CD4-positive, alpha-beta T cell (primary cell): ENCODE measurements at regions not wholly inside any gene's neighbourhood (a gene's known extent, or its start where the extent isn't known, plus 50 kb on each side); places are given as distances from the start of the nearest gene placed in this dataset.
"Not testable (repeated sequence)": the region's sequence is repeated elsewhere in the genome, so short reads cannot be mapped to it uniquely, and the experiment has no call there.

Source experiments
- ATAC-seq: fragments of 200-7000 bp; cut with Tn5 transposase; one replicate; pipeline ENCODE4 v1.10.0; 2022; ENCODE audit warnings: mild to moderate bottlenecking; ENCODE audit not compliant: poor library complexity
- CTCF ChIA-PET: fragments of 350-600 bp; sonication (Branson Sonifier 250); formaldehyde crosslinking; loops from one replicate; lab custom pipeline; 2021; ENCODE audit warnings: antibody characterized with exemption, inconsistent platforms; lab: Charles Lee
- POLR2A ChIA-PET: fragments of 350-600 bp; sonication (Branson Sonifier 250); formaldehyde crosslinking; loops from one replicate; lab custom pipeline; 2021; ENCODE audit warnings: antibody characterized with exemption, inconsistent platforms; lab: Charles Lee
- DNase-seq, 14 experiments: peaks; one replicate each; pipeline ENCODE4 v3.0.0-alpha.2; 2013 to 2020; ENCODE audit warnings: mixed read lengths in 2 of 14
- H3K27ac ChIP-seq, 2 donors: one replicate each; pipeline versions ENCODE4 v1.5.1 to v1.7.0; 2013; ENCODE audit warnings: low read length in 2 of 2, low read depth in 1 of 2, mild to moderate bottlenecking in 1 of 2
- H3K27me3 ChIP-seq, 2 experiments: 1 replicate in 1 of 2; 2 replicates in 1 of 2; pipeline versions ENCODE4 v1.6.1 to v1.7.0; 2013; ENCODE audit warnings: low read length in 2 of 2, control low read depth in 1 of 2, mild to moderate bottlenecking in 1 of 2, moderate library complexity in 1 of 2; ENCODE audit not compliant: insufficient read depth in 2 of 2, control insufficient read depth in 1 of 2
- H3K36me3 ChIP-seq: one replicate; pipeline ENCODE4 v1.6.1; 2013; ENCODE audit warnings: low read length, control low read depth; ENCODE audit not compliant: insufficient read depth
- H3K4me1 ChIP-seq: one replicate; pipeline ENCODE4 v1.6.1; 2013; ENCODE audit warnings: low read length, control low read depth; ENCODE audit not compliant: insufficient read depth
- H3K4me3 ChIP-seq: one replicate; pipeline ENCODE4 v1.5.1; 2013; ENCODE audit warnings: mild to moderate bottlenecking, low read length, moderate library complexity
- H3K9me3 ChIP-seq, 2 experiments: 1 replicate in 1 of 2; 2 replicates in 1 of 2; pipeline versions ENCODE4 v1.6.1 to v1.7.0; 2013; ENCODE audit warnings: low read length in 2 of 2, mild to moderate bottlenecking in 2 of 2, control low read depth in 1 of 2, moderate library complexity in 1 of 2; ENCODE audit not compliant: control insufficient read depth in 1 of 2, insufficient read depth in 1 of 2
- H3K27ac Mint-ChIP-seq: one replicate; pipeline ENCODE4 v1.8.0; 2020; ENCODE audit warnings: mixed read lengths
- H3K27me3 Mint-ChIP-seq: one replicate; pipeline ENCODE4 v1.8.0; 2021; ENCODE audit warnings: mixed read lengths
- H3K36me3 Mint-ChIP-seq: one replicate; pipeline ENCODE4 v1.8.0; 2021; ENCODE audit warnings: low read depth, mixed read lengths
- H3K4me1 Mint-ChIP-seq: one replicate; pipeline ENCODE4 v1.8.0; 2021; ENCODE audit warnings: low read depth, mixed read lengths
- H3K4me3 Mint-ChIP-seq: one replicate; pipeline ENCODE4 v1.8.0; 2020; ENCODE audit warnings: mild to moderate bottlenecking, mixed read lengths
- H3K9me3 Mint-ChIP-seq: one replicate; pipeline ENCODE4 v1.8.0; 2020; ENCODE audit warnings: mixed read lengths
- intact Hi-C, 2 experiments: fragments of 100-400 bp; cut with DNase I in 1 of 2; cut with micrococcal nuclease in 1 of 2; formaldehyde crosslinking; loops; one replicate each; pipeline versions ENCODE4 v1.15.1 to v1.9.0; 2023 to 2025; cut with DNase I, micrococcal nuclease
- TF ChIP-seq, protein P1 (sequence below): fragments of 200-600 bp; IDR thresholded peaks from one replicate; pipeline ENCODE4 v1.8.0; 2022; ENCODE audit warnings: antibody characterized with exemption, mild to moderate bottlenecking

DNA sequence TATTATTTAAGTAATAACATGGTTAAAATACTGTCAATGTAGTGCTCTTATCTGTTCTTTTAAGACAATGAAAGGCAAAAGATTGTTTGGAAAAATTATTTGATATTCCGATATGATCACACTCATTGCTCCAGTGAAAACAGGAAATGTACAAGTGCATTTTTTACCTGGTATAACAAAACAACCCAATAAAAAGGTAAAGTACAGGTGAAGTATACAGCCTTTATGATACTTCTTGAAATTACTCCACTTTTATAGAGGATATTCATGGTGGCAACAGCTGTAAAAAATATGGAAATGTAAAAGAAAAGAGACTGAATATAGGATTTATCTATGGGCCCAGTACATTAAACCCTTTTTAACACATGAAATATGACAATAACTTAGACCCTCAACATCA, 298.6 kb upstream of the HNRNPA3 start:
- no peak overlapping the region for H3K27ac ChIP-seq
- H3K4me3 ChIP-seq: no peak overlapping the region
- DNase-seq (no peak), ATAC-seq (no peak)
- no peaks in the 10 kb centered on the region for H3K9me3 ChIP-seq
- H3K27me3 ChIP-seq: no peaks in the 10 kb centered on the region
- H3K36me3 Mint-ChIP-seq: no peaks in the 10 kb centered on the region
- ChIA-PET CTCF (no interaction called here), POLR2A (no interaction called here)
- peaks cover 9% of the 10 kb centered on the region for H3K27me3 Mint-ChIP-seq
- intact Hi-C loops: no loop called here
- H3K4me1 ChIP-seq: no peaks in the 10 kb centered on the region
- H3K4me1 Mint-ChIP-seq: no peaks in the 10 kb centered on the region
- H3K36me3 ChIP-seq: no peaks in the 10 kb centered on the region
- H3K9me3 Mint-ChIP-seq: no peaks in the 10 kb centered on the region
- TF ChIP-seq, protein P1, sequence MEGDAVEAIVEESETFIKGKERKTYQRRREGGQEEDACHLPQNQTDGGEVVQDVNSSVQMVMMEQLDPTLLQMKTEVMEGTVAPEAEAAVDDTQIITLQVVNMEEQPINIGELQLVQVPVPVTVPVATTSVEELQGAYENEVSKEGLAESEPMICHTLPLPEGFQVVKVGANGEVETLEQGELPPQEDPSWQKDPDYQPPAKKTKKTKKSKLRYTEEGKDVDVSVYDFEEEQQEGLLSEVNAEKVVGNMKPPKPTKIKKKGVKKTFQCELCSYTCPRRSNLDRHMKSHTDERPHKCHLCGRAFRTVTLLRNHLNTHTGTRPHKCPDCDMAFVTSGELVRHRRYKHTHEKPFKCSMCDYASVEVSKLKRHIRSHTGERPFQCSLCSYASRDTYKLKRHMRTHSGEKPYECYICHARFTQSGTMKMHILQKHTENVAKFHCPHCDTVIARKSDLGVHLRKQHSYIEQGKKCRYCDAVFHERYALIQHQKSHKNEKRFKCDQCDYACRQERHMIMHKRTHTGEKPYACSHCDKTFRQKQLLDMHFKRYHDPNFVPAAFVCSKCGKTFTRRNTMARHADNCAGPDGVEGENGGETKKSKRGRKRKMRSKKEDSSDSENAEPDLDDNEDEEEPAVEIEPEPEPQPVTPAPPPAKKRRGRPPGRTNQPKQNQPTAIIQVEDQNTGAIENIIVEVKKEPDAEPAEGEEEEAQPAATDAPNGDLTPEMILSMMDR: no peak
- H3K4me3 Mint-ChIP-seq: no peak overlapping the region
- no peak overlapping the region for H3K27ac Mint-ChIP-seq

DNA sequence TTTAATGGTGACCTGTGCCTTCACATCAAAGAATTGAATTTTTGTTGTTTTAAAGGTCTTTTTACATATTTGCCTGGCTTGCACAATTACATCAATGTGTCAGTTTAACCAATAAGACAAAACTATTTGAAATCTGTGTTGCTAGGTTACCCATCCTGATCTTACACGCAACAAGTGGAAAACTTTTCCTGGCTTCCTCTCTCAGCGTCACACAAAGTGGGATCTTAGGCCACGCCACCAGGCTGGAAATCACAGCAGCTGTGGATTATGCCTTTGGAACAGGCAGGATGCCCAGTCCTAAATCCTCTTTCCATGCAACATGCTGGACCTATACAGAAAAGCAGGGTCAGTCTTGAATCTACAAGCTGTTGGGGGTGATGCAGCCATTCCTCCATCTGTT, 298.2 kb upstream of the HNRNPA3 start:
- no peak overlapping the region for H3K27ac Mint-ChIP-seq
- no peaks in the 10 kb centered on the region for H3K9me3 ChIP-seq
- no peaks in the 10 kb centered on the region for H3K4me1 ChIP-seq
- ChIA-PET POLR2A (no interaction called here), CTCF (no interaction called here)
- intact Hi-C loops: no loop called here
- no peaks in the 10 kb centered on the region for H3K36me3 ChIP-seq
- DNase-seq (no peak), ATAC-seq (no peak)
- no peaks in the 10 kb centered on the region for H3K36me3 Mint-ChIP-seq
- no peaks in the 10 kb centered on the region for H3K27me3 ChIP-seq
- TF ChIP-seq, protein P1: no peak
- no peaks in the 10 kb centered on the region for H3K9me3 Mint-ChIP-seq
- no peak overlapping the region for H3K27ac ChIP-seq
- no peaks in the 10 kb centered on the region for H3K4me1 Mint-ChIP-seq
- peaks cover 9% of the 10 kb centered on the region for H3K27me3 Mint-ChIP-seq
- H3K4me3 Mint-ChIP-seq: no peak overlapping the region
- no peak overlapping the region for H3K4me3 ChIP-seq

DNA sequence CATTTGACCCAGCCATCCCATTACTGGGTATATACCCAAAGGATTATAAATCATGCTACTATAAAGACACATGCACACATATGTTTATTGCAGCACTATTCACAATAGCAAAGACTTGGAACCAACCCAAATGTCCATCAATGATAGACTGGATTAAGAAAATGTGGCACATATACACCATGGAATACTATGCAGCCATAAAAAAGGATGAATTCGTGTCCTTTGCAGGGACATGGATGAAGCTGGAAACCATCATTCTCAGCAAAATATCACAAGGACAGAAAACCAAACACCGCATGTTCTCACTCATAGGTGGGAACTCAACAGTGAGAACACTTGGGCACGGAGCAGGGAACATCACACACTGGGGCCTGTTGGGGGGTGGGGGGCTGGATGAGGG, 290.0 kb upstream of the HNRNPA3 start:
- H3K36me3 Mint-ChIP-seq, H3K27me3 ChIP-seq, DNase-seq, POLR2A ChIA-PET, H3K36me3 ChIP-seq, H3K9me3 Mint-ChIP-seq, H3K27ac ChIP-seq, H3K27ac Mint-ChIP-seq, H3K9me3 ChIP-seq, H3K27me3 Mint-ChIP-seq, CTCF ChIA-PET, H3K4me1 Mint-ChIP-seq, H3K4me1 ChIP-seq, ATAC-seq, H3K4me3 Mint-ChIP-seq, H3K4me3 ChIP-seq, intact Hi-C loops: not testable (repeated sequence)

DNA sequence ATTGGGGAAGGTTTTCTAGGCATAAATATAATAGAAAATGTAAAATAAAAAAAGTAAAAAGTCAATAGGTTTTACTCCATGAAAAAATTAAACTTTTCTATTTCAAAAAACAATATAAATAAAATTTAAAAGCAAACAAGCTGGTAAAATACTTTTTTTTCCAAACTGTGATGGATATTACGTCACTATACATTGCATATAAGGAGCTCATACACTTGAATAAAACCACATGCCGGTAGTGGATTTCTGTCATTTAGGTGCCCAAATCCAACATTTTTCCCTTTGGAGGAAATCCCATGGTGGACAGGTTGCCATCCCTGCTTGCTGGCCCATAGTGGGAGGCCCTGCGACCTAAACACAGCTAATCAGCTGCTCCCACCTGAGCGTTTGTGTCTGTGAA, 289.4 kb upstream of the HNRNPA3 start:
- intact Hi-C loops: no loop called here
- POLR2A ChIA-PET: no interaction called here
- H3K27ac Mint-ChIP-seq: no peak overlapping the region
- H3K4me3 ChIP-seq: no peak overlapping the region
- no peaks in the 10 kb centered on the region for H3K36me3 ChIP-seq
- no peaks in the 10 kb centered on the region for H3K4me1 ChIP-seq
- no peaks in the 10 kb centered on the region for H3K27me3 ChIP-seq
- H3K9me3 ChIP-seq: no peaks in the 10 kb centered on the region
- no peaks in the 10 kb centered on the region for H3K27me3 Mint-ChIP-seq
- ATAC-seq (no peak), DNase-seq (no peak)
- TF ChIP-seq, protein P1: no peak
- no peak overlapping the region for H3K4me3 Mint-ChIP-seq
- H3K27ac ChIP-seq: no peak overlapping the region
- CTCF ChIA-PET: no interaction called here
- no peaks in the 10 kb centered on the region for H3K36me3 Mint-ChIP-seq
- no peaks in the 10 kb centered on the region for H3K4me1 Mint-ChIP-seq
- H3K9me3 Mint-ChIP-seq: peaks cover 2% of the 10 kb centered on the region
